Activated T-helper 1 cell treated with anti-CD3 and anti-CD28 coated beads, Interleukin-2, amount 50 U/mL, for 16 hours (primary cell): ENCODE measurements at regions not wholly inside any gene's neighbourhood (a gene's known extent, or its start where the extent isn't known, plus 50 kb on each side); places are given as distances from the start of the nearest gene placed in this dataset.
"Not testable (repeated sequence)": the region's sequence is repeated elsewhere in the genome, so short reads cannot be mapped to it uniquely, and the experiment has no call there.

Source experiments
- DNase-seq, 2 donors: peaks; one replicate each; pipeline ENCODE4 v3.0.0-alpha.2; 2020; ENCODE audit warnings: low read depth in 1 of 2, low spot score in 1 of 2

DNA sequence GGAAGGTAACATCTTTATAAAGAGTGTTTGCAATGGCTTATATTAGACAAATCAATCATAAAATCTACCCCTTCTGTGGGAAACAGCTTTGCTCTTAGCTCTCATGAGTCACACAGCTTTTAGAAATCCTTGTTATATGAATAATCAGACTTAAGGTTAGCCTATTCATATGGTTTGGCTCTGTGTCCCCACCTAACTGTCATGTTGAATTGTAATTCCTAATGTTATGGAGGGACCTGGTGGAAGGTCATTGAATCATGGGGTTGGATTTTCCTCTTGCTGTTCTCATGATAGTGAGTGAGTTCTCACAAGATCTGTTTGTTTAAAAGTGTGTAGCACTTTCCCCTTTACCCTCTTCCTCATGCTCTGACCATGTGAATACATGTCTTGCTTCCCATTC lies 704.2 kb upstream of the KLHL1 start:
- no peak for DNase-seq

DNA sequence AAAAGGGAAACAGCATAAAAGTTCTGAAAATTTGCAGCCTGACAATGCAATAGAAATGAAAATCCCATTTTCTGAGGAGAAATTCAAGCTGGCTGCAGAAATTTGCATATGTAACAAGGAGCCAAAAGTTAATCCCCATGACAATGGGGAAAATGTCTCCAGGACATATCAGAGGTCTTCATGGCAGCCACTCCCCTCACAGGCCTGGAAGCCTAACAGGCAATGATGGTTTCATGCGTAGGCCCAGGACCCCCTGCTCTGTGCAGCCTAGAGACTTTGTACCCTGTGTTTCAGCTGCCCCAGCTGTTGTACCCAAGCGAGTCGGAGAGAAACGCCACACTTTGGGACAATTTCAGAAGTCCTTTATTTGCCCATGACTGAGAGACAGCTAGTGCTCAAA lies 701.3 kb upstream of the KLHL1 start:
- no peak for DNase-seq

DNA sequence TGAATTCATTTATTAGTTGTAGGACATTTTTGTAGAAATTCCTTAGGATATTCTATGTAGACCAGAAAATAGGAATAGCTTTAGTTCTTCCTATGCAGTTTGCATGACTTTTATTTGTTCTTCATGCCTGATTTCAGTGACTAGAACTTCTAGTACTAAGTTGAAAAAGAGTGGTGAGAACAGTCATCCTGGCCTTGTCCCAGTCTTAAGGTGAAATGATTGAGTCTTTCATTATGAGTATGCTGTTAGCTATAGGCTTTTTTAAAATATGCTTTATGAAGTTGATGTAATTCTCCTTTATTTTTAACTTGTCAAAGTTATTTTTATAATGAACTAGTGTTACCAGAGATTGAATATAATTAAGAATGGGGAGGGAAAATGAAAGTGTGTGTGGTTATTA lies 690.1 kb upstream of the KLHL1 start:
- DNase-seq: no peak

DNA sequence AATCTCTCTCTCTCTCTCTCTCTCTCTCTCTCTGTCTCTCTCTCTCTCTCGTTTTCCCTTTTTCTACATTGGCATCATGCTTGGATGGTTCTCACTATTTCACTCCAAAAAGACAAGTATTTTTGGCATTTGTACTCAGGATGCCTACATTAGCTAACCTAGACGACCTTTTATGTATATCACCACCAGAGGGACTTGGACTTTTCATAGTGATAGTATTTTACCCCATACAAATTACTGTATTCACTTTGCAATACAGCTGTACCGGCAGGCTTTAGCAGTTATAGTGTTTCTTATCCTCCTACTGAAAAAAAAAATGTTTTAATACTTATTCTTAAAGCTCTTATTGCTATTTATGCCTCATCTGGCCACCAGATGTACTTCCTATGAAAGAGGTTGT lies 687.2 kb upstream of the KLHL1 start:
- DNase-seq: no peak

DNA sequence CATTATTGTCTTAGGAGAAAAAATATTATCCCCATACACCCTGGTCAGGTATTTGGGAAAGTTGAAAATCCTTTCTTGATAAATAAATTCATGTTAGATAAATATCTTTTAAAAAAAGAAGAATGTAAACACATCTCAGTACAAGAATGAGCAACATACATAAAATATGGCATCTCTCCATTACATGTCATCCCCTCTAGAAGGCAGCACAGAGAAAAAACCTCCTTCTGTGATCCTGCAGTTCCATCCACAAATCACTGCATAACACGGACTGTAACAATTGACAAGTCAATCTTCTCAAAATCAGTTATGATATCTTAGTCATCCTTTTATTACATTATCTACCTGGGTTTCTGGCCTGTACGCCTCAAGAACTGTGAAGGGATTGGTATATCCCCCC lies 683.9 kb upstream of the KLHL1 start:
- DNase-seq: no peak

DNA sequence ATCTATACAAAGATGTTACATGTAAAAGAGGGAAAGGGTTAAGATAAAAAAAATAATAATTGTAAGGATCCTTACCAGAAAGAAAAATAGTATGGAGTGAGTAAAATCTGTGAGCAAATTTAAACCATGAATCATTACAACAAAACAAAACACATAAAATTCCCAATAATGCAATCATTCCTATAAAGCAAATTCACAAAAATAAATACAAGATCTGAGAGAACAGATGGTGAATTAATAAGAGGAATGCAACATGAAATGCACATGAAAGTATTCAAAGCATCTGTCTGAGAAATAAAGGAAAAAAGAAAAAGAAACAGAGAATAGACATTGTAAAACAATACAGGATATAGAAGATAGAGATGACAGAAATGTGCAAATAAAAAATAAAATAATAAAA lies 681.5 kb upstream of the KLHL1 start:
- DNase-seq: no peak

DNA sequence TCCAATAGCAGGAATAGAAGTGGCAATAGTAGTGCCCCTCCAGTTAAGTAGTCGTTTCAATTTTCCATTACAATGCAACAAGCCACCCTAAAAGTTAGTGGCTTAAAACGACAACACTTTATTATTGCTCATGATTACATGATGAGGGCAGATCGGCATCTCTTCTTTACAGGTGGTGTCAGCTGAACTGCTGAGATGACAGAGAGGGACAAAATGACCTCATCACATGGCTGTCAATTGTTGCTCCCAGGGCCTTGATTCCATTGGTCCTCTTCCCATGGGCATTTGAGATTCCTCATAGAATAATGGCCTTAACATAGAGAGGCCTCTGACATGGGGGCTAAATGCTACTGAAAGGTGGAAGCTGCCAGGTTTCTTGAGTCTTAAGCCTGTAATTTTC lies 679.8 kb upstream of the KLHL1 start:
- DNase-seq: no peak

DNA sequence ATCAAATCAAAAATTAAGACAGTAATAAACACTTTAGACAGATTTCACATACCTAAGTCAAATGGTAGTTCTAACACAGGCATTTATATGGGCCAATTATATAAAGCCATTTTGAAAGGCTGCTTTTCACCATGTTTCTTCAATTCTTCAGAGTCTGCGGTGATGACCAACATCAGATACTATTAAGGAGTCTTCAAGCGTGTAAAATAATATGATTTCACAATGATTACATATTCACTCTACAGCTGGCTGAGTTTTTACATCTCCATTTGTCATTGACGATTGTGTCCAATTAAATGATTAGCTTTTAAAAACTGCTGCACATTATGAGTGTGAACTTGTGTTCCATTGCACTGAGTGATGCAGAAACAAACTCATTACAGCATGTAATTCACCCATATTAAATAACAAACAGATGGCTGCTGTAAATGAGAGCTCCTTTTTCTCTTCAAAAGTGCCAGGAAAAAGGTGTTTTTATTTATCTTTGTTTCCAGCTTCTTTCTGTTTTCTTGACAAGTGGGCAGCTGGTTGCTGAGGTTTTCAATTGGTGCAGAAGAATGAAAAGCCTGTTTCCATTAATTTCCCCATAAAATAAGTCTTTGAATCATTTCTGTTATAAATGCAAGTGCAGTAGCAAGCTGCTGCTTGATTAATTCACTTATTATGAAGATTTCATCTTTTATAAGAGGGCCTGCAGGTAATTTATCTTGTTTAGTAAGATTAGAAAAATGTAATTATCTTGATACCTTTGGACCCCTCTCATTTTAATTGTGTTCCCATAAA lies 676.1 kb upstream of the KLHL1 start:
- DNase-seq: no peak

DNA sequence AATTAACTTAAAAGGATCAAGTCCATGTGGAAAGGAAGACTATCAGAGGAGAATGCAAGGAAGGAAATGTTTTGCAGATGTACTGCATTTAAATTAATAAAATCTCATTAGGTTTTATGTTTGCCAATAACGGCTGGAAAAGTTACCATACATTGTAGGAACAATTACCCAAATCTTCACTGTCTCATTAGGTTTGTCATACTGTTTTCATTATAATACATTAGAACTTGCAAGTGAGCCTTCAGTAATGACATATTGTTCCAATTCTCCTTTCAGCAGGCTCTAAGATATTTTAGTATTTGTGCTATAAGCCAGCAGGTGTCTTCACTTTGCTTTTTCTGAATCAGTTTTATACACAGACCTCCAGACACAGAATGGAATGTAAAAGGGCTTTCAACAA lies 661.6 kb upstream of the KLHL1 start:
- DNase-seq: no peak

DNA sequence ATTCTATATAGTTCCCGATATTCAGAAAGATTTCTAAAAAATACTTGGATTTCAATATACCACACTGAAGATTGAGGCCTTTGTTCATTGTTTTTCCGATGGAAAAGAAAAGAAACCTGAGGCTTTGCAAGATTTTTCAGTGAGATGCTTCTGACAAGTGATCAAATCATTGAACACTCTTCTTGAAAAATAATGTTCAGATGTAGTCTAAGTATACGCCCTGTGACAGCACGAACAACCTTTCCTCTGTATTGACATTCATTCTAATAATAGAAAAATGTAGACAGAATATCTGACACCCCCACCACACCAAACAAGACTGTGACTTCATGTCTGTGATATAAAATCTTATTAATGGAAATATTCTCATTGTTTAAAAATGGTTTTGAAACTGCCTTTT lies 650.7 kb upstream of the KLHL1 start:
- no peak for DNase-seq

DNA sequence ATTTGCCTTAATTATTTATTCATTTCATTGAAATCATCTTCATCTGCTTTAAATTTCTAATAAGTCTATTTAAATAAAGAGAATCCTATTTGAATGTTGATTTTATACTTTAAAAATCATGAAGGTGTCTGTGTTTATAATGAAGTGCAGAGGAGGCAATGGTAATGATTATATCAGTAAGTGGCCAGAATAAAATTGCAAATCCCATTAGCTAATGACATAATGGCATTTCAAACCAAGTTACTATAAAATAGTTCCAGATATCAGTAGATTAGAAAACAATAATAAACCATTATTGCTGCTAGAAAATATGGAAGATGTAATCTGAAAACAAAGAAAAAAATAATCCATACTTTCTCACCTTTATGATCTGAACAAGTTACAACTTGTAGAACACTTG lies 647.8 kb upstream of the KLHL1 start:
- DNase-seq: no peak

DNA sequence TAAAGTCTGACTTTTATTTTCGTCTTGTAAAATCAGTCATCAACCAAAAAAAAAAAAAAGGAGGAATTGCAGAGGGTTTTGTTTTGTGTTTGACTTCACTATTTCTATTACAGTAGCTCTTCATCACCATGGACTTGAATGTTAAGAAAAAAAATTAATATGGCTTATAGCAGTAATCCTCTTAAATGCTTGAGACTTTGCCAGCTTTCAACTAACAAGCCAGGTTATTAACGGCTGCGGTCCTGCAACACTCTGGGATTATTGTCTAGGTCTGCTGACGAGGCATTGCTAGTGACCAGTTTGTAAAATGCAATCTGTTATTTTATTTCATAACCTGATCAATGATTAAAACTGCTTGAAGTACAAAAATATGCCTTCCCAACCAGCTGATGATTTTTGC lies 647.2 kb upstream of the KLHL1 start:
- no peak for DNase-seq

DNA sequence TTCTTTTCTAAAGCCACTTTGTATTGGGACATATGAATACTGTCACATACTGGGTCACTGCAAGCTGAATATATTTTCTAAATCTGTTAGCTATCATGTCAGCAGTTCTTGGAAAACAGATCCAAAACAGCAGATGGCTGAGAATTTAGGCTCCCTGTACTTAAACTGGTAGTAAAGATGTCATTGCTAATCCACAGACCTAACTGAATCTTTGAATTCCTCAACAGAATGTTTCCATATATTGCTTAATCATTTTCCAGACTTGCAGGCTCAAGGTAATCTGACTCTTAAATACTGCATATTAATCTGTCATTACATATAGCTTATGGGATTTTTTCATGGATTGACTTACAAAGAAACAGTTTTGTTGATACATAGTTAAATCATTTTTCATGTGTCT lies 639.0 kb upstream of the KLHL1 start:
- DNase-seq: no peak

DNA sequence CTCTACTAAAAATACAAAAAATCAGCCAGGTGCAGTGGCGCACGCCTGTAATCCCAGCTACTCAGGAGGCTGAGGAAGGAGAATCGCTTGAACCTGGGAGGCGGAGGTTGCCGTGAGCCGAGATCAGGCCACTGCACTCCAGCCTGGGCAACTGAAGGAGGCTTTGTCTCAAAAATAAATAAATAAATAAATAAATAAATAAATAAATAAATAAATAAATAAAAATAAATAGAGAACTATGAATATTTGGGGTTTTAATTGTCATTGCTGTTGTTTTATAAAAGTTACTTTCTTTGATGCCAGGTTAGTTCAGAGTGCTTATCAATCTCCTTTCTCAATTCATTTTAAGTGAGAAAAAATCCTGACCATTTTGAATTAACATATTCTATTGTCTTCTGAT lies 638.2 kb upstream of the KLHL1 start:
- DNase-seq: not testable (repeated sequence)

DNA sequence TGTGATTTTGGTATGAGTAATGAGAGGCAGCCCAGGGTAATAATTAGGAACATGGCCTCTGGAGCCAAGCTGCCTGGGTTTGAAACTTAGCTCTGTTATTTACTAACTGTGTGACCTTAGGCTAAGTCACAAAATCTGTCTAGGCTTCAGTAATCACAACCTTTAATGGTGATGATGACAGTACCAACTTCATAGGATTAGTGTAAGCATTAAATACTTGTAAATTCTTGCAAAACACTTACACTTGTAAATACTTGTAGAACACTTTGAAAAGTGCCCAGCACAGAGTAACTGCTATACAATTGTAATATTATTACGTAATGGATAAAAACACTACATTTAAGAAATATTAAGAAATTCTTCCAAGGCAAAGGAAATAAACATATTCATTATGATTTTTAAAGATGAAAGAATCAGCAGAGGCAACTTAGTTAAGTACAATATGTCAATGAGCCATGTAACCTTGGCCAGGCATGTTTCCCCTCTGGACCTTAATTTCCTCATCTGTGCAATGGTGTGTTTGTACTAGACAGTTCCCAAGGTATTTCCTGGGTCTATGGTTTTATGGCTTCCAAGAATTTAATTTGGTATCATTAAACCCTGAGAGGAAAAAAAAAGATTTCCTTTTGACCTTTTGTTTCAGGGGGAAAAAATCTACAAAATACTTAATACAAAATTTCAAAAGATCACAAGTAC lies 628.5 kb upstream of the KLHL1 start:
- no peak for DNase-seq

DNA sequence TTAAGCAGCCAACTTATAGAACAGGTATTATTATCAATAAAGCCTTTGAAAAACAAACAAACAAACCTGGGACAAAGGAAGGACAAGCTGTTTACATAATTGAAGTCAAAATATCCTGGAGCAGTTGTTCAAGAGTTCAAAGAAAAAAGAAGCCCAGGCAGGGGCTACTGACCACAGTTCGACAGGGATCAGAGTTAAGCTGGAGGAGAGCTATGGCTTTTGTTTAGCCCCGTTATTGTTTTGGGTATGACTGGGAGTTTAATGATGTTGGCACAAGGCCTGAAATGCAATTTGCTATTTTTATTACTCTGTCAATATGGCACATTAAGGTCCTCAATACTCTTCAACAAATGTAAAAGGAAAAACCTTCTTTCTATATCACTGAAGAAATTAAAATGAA lies 624.4 kb upstream of the KLHL1 start:
- DNase-seq: no peak

DNA sequence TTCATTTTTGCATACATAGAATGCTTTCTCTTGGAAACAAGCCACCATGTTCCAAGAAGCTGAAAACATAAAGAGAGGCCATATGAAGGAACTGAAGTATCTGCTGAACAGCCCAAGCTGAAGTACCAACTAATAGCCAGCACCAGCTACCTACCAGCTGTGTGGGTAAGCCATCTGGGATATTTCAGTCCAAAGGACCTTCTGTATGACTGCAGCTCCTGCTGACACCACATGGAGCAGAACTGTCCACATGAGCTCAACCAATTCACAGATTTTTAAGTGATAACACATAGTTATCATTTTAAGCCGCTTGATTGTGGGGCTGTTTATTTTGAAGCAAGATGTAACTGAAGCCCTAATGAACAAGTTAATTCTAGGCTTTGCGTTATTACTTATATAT lies 621.1 kb upstream of the KLHL1 start:
- DNase-seq: no peak

DNA sequence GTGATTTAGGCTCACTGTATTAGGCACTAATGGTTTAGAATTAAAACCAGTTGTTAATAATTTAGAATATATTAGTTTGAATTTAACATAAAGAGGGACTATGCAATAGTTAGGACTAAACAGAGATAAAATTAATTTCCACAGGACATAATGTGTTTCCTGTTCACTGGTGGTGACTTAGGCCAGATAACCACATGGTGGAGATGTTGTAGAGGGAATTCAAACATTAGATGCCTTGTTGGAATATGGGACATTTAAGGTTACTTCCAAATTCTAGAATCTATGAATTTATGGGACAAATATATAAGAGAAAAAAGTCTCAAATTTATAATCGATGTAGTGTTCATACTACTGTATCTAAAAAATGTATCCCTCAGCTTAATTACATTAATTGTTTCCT lies 615.5 kb upstream of the KLHL1 start:
- DNase-seq: no peak

DNA sequence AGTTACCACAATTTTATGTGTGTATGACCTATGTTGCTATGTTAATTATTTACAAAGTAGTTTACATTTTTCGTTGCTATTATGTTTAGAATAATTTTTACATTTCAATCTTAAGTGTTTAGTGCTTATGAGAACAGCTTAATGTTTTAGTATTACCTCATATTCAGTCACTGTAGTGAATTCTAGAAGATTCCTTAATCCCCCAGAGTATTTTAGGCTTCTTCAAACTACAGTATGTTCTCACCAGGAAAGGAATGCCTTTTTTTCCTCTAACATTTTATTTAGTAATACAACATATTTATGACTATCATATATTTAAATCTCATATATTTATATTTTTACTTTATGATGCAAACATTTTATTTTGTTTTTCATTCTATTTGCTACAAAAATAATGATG lies 612.1 kb upstream of the KLHL1 start:
- no peak for DNase-seq

DNA sequence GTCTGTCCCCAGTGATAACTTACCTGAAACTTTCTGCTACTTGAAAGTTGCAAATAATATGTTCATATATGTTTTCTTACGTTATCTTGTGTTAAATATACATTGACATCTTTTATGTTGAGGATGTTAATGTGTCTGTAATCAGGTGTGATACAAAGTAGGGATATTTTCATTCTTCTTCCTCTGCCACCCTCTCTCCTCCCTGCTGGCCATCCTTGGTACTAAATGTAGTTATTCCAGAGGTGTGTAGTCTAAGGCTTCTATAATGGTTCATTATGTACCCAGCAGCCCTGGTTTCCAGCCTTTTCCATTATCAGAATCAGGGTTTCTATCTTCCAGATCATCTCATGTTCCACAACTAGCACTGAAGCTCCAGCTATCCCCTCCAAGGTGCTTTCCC lies 606.7 kb upstream of the KLHL1 start:
- no peak for DNase-seq

DNA sequence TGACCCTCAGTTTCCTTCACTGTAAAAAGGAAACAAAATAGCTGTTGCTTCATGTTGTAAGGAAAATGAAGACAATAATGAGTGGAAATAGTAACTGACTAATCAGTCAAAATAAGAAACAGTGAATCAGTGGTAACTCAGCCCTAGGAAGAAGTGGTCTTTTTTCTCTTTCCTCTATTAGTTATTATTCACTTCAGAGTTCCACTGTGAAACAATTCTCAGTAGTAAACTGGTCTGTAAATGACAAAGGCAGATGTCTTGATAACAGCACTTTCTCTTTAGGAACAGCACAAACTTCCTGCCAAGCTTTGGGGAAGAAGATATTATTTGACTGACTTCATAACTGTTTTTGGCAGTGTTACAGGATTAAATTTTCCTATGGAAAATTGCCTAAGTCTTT lies 600.5 kb upstream of the KLHL1 start:
- no peak for DNase-seq

DNA sequence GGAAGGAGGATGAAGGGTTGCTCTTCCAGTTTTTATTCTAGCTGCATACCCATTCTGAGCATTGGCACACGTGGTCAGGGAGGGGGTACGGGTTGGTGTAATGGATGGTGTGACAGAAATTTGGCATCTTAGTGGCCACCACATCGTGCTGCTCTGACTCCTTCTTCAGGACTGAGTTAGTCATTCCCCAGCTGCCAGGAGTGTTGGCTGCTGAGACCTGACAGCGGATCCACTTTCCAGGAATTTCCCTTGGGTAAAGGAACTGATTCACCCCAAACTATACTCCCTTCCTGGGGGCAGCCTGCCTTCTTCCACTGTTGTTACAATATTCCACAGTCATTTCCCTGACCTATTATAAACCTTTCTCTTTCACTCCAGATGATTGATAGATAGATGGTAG lies 595.5 kb upstream of the KLHL1 start:
- no peak for DNase-seq
